ENCODE measurements at regions not wholly inside any gene's neighbourhood (a gene's known extent, or its start where the extent isn't known, plus 50 kb on each side); places are given as distances from the start of the nearest gene placed in this dataset.
"Not testable (repeated sequence)": the region's sequence is repeated elsewhere in the genome, so short reads cannot be mapped to it uniquely, and the experiment has no call there.

DNA sequence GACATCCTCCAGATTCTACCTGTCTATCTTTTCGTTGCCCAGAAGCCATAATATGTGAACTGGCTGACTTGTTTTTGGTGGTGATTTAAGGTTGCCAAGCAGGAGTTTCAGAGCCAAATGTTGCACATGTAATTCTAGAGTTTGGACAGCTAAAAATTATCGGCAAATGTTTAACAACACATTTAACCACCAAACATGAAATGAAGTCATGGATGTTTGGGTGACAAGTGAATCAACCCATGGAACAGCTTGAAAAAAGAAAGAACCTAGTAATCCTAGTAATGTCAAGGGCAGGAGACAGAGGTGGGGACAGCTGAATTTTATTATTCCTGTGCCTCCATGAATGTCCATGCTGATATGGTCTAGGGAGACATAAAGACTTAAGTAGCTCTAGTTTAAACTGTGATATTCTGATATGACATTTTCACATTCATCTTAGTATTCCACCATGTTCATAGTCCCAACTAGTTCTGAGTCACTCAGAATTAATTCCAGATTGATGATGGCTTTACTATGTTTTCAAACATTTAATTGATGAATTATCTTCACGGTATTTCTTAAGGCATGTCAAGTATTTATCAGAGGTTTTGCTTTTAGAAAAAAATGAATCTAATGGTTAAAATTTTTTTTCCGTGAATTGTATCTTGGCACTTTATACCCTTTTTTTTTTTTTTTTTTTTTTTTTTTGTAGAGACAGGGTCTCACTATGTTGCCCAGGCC lies 101.7 kb downstream of the SOCS6 start:
- Histone ChIP-seq H3K4me1 (no peaks in the 10 kb centered on the region), H3K27me3 (no peaks in the 10 kb centered on the region), H3K27ac (no peak overlapping the region), H3K4me3 (no peak overlapping the region), H3K36me3 (no peaks in the 10 kb centered on the region), H3K9me3 (no peaks in the 10 kb centered on the region)
- intact Hi-C loops (cut with DNase I; ENCODE audit: low total_unique reads) = no loop called here
- no peak for DNase-seq
- TF ChIP-seq, protein P1, sequence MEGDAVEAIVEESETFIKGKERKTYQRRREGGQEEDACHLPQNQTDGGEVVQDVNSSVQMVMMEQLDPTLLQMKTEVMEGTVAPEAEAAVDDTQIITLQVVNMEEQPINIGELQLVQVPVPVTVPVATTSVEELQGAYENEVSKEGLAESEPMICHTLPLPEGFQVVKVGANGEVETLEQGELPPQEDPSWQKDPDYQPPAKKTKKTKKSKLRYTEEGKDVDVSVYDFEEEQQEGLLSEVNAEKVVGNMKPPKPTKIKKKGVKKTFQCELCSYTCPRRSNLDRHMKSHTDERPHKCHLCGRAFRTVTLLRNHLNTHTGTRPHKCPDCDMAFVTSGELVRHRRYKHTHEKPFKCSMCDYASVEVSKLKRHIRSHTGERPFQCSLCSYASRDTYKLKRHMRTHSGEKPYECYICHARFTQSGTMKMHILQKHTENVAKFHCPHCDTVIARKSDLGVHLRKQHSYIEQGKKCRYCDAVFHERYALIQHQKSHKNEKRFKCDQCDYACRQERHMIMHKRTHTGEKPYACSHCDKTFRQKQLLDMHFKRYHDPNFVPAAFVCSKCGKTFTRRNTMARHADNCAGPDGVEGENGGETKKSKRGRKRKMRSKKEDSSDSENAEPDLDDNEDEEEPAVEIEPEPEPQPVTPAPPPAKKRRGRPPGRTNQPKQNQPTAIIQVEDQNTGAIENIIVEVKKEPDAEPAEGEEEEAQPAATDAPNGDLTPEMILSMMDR (IDR thresholded peaks at IDR 0.05) = no peak
- no peak for TF ChIP-seq POLR2A (IDR thresholded peaks at IDR 0.05)

DNA sequence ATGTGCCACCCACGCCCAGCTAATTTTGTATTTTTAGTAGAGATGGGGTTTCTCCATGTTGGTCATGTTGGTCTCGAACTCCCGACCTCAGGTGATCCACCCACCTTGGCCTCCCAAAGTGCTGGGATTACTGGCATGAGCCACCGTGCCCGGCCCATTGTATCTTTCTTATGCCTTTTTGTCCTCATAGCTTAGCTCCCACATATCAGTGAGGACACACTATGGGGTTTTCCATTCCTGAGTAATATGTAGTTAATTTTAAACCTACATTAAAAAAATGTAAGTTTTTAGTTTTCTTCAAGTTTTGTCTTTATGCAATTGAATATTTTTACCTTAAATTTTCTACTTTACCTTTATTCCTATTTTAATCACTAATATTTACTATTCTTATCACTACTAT lies 100.2 kb downstream of the SOCS6 start:
- DNase-seq; H3K9me3 ChIP-seq; H3K4me1 ChIP-seq; H3K36me3 ChIP-seq; H3K27me3 ChIP-seq; intact Hi-C loops (cut with DNase I; ENCODE audit: low total_unique reads); H3K27ac ChIP-seq; H3K4me3 ChIP-seq: not testable (repeated sequence)

DNA sequence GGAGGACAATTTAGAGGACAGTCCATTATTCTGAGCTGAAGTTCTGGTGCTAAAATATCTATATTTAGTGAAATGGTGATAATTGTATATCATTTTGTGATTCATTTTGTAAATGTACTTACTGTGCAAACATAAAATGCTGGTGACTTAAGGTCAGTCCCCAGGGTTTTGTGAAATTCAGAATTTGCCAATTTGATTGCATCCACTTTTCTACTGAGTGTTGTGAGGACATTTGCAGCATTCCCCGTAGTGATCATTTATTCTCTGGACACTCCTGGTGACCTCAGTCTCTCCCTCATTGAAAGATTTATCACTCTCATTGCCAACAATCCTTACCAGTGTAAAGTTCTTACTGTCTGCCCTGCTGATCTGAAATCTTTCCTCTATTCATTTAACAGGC lies 98.2 kb downstream of the SOCS6 start:
- no peaks in the 10 kb centered on the region for H3K27me3 ChIP-seq
- no peak overlapping the region for H3K4me3 ChIP-seq
- no peak overlapping the region for H3K27ac ChIP-seq
- H3K36me3 ChIP-seq = no peaks in the 10 kb centered on the region
- no peak for TF ChIP-seq POLR2A (IDR thresholded peaks at IDR 0.05)
- TF ChIP-seq, protein P1 (IDR thresholded peaks at IDR 0.05) = no peak
- H3K4me1 ChIP-seq = no peaks in the 10 kb centered on the region
- DNase-seq = no peak
- no peaks in the 10 kb centered on the region for H3K9me3 ChIP-seq
- intact Hi-C loops (cut with DNase I; ENCODE audit: low total_unique reads) = no loop called here

DNA sequence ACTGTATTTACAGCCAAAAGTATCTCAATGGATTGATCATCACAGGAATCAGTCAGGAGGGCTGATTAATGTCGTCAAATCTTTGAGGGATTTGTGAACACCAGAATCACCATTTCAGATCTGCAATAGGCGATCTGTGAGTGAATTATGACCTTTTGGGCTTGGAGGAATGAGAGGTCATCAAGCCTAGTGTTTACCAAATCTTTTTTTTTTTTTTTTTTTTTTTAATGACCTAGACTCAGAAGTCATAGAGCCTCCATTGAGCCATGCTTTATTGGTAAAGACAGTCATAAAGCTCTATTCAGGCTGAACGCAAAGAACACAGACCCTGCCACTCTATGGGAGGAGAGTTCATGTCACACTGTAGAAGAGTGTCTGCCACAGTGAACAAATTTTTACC lies 97.7 kb downstream of the SOCS6 start:
- intact Hi-C loops (cut with DNase I; ENCODE audit: low total_unique reads) = no loop called here
- no peak for TF ChIP-seq POLR2A (IDR thresholded peaks at IDR 0.05)
- no peak overlapping the region for H3K4me3 ChIP-seq

DNA sequence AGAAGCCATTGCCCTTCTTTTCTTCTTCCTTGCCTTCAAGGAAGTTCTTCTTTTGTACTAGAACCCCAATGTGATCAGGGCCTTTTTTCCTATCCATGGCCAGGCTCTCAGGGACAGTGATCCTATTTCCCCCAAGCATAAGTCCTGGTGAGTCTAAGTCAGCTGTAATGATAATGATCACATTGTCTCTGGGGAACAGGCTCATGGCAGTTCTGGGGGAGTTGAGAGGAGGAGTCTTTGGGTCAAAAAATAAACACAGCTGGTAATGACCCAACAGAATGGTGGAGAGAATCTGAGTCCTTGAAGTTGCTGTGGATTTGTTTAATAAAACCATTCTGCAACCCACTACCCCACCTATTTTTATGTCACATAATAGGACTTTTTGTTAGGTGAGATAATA lies 96.6 kb downstream of the SOCS6 start:
- DNase-seq = no peak
- TF ChIP-seq, protein P1 (IDR thresholded peaks at IDR 0.05) = no peak
- no peak for TF ChIP-seq POLR2A (IDR thresholded peaks at IDR 0.05)
- H3K36me3 ChIP-seq = no peaks in the 10 kb centered on the region
- H3K9me3 ChIP-seq = no peaks in the 10 kb centered on the region
- H3K27me3 ChIP-seq = no peaks in the 10 kb centered on the region
- intact Hi-C loops (cut with DNase I; ENCODE audit: low total_unique reads) = no loop called here
- no peaks in the 10 kb centered on the region for H3K4me1 ChIP-seq
- H3K4me3 ChIP-seq = no peak overlapping the region
- H3K27ac ChIP-seq = no peak overlapping the region

More for the DNA sequence above, 97.7 kb downstream of the SOCS6 start:
- DNase-seq = no peak
- no peaks in the 10 kb centered on the region for H3K36me3 ChIP-seq
- H3K9me3 ChIP-seq = no peaks in the 10 kb centered on the region
- no peaks in the 10 kb centered on the region for H3K4me1 ChIP-seq
- H3K27ac ChIP-seq = no peak overlapping the region
- H3K27me3 ChIP-seq = no peaks in the 10 kb centered on the region

DNA sequence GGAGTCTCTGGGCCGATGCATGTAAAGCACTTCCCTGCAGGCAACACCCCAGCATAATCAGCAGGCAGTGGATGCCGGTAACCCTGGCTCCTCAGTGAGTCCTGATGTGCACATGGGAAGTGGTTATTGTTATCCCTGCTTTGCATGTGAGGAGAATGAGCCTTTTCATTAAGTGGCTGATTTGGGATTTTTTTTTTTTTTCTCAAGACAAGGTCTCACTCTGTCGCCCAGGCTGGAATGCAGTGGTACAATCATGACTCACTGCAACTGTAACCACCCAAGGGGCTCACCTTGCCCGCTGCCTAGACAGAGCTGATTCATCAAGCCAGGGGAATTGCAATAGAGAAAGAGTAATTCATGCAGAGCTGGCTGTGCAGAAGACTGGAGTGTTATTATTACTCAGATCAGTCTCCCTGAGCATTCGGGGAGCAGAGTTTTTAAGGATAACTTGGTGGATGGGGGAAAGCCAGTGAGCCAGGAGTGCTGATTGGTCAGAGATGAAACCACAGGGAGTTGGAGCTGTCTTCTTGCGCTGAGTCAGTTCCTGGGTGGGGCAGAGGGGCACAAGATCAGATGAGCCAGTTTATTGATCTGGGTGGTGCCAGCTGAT lies 95.4 kb downstream of the SOCS6 start:
- Histone ChIP-seq H3K4me1 (no peaks in the 10 kb centered on the region), H3K27me3 (no peaks in the 10 kb centered on the region), H3K4me3 (no peak overlapping the region), H3K27ac (no peak overlapping the region), H3K9me3 (no peaks in the 10 kb centered on the region), H3K36me3 (no peaks in the 10 kb centered on the region)
- TF ChIP-seq, protein P1 (IDR thresholded peaks at IDR 0.05) = no peak
- TF ChIP-seq POLR2A (IDR thresholded peaks at IDR 0.05) = no peak
- DNase-seq = no peak
- intact Hi-C loops (cut with DNase I; ENCODE audit: low total_unique reads) = no loop called here

All from uterus (tissue), 3 donors.